SHP77 treated with DMSO at 0.1 percent for 48 hours (cell line): ENCODE measurements at regions not wholly inside any gene's neighbourhood (a gene's known extent, or its start where the extent isn't known, plus 50 kb on each side); places are given as distances from the start of the nearest gene placed in this dataset.
"Not testable (repeated sequence)": the region's sequence is repeated elsewhere in the genome, so short reads cannot be mapped to it uniquely, and the experiment has no call there.

Source experiments
- DNase-seq: peaks from one replicate; lab custom pipeline; 2025; lab: John Stamatoyannopoulos, UW

DNA sequence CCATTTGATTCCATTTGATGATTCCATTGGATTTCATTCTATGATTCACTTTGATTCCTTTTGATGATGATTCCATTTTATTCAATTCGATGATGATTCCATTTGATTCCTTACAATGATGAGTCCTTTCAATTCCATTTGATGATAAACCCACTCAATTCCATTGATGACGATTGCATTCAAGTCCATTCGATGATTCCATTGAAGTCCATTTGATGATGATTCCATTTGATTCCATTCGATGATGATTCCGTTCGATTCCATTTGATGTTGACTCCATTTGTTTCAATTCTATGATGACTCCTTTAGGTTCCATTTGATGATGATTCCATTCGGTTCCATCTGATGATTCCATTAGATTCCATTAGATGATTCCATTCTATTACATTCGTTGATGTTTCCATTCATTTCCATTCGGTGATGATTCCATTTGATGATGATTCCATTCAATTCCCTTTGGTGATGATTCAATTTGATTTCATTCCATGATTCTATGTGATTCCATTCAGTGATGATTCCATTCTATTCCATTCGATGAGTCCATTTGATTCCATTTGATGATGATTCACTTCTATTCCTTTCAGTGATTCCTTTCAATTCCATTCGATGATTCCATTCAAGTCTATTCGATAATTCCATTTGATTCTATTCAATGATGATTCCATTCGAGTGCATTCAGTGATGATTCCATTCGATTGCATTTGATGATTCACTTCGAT is 1106.0 kb downstream of the RPIA start:
- DNase-seq = no peak

- DNase-seq = not testable (repeated sequence)
Observed at GRCh38 chr2:89801207-89801606, 1109.7 kb downstream of the RPIA start.

DNA sequence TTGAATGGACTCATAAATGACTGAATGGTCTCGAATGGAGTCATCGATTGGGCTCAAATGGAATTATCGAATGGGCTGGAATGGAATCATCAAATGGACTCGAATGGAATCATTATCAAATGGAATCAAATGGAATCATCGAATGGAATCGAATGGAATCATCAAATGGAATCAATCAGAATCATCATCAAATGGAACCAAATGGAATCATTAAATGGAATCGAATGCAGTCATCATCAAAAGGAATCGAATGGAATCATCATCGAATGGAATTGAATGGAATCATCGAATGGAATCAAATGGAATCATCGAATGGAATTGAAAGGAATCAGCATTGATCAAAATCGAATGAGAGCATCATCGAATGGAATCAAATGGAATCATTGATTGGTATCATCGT is 1114.9 kb downstream of the RPIA start:
- DNase-seq = not testable (repeated sequence)

DNA sequence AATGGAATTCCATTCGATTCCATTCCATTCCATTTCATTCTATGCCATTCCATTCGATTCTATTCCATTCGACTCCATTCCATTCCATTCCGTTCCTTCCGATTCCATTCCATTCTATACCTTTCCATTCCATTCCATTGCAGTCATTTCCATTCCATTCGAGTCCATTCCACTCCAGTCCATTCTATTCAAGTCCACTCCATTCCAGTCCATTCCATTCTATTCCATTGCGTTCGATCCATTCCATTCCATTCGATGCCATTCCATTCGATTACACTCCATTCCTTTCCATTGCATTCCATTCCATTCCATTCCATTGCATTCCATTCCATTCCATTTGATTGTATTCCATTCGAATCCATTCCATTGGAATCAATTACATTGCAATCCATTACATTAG is 1119.8 kb downstream of the RPIA start:
- DNase-seq = no peak

GRCh38 chr2:89811910-89812309 is 1120.4 kb downstream of the RPIA start:
- not testable (repeated sequence) for DNase-seq

DNA sequence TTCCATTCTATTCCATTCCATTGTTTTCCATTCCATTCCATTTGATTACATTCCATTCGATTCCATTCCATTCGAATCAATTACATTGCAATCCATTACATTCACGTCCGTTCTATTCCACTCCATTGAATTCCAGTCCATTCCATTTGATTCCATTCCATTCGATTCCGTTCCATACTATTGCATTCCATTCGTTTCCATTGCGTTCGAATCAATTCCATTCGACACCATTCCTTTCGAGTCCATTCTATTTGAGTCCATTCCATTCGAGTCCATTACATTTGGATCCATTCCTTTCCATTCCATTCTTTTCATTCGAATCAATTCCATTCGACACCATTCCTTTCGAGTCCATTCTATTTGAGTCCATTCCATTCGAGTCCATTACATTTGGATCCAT is 1122.9 kb downstream of the RPIA start:
- not testable (repeated sequence) for DNase-seq

DNA sequence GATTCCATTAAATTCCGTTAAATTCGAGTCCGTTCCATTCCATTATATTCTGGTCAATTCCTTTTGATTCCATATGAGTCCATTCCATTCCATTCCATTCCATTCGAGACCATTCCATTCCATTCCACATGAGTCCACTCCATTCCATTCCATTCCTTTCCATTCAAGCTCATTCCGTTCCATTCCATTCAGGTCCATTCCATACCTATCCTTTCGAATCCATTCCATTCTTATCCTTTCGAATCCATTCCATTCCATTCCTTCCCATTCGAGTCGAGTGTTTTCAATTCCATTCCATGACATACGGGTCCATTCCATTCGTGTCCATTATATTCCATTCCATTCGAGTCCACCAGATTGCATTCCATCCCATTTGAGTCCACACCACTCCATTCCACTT is 1127.4 kb downstream of the RPIA start:
- no peak for DNase-seq

GRCh38 chr2:89819809-89820208 is 1128.3 kb downstream of the RPIA start:
- DNase-seq = no peak

GRCh38 chr2:89820248-89820647 is 1128.8 kb downstream of the RPIA start:
- DNase-seq = no peak

GRCh38 chr2:89821455-89821945 is 1130.0 kb downstream of the RPIA start:
- no peak for DNase-seq

GRCh38 chr2:89822342-89822741 is 1130.9 kb downstream of the RPIA start:
- DNase-seq = not testable (repeated sequence)

DNA sequence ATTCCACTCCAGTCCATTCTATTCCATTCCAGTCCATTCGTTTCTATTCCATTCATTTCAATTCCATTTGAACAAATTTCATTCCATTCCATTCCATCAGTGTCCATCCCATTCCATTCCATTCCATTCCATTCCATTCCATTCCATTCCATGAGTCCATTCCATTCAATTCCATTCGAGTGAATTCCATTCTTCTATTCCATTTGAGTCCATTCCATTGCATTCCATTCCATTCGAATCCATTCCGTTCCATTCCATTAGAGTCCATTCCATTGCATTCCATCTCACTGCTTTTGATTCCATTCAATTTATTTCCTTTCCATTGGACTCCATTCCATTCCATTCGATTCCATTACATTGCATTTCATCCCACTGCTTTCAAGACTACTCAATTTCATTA is 1132.1 kb downstream of the RPIA start:
- no peak for DNase-seq

DNA sequence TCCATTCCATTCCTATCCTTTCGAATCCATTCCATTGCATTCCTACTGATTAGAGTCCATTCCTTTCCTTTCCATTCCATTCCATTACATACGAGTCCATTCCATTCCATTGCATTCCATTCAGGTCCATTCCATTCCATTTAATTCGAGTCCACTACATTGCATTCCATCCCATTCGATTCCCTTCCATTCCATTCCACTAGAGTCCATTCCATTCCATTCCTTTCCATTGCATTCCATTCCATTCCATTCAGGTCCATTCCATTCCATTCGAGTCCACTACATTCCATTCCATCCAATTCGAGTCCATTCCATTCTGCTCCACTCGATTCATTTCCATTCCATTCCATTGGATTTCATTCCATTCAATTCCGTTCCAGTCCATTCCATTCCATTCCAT is 1133.6 kb downstream of the RPIA start:
- no peak for DNase-seq

GRCh38 chr2:89826741-89827140 is 1135.3 kb downstream of the RPIA start:
- DNase-seq = not testable (repeated sequence)

DNA sequence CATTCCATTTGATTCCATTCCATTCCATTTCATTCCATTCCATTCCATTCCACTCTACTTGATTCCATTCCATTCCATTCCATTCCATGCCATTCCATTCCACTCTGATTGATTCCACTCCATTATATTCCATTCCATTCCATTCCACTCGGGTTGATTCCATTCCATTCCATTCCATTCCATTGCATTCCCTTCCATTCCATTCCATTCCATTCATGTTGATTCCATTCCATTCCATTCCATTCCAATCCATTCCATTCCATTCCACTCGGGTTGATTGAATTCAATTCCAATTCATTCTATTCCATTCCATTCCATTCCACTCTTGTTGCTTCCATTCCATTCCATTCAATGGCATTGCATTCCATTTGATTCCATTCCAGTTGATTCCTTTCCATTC is 1136.4 kb downstream of the RPIA start:
- DNase-seq = not testable (repeated sequence)

- not testable (repeated sequence) for DNase-seq
Observed at GRCh38 chr2:89828416-89828815, 1136.9 kb downstream of the RPIA start.

GRCh38 chr2:89828961-89829631 is 1137.6 kb downstream of the RPIA start:
- not testable (repeated sequence) for DNase-seq

DNA sequence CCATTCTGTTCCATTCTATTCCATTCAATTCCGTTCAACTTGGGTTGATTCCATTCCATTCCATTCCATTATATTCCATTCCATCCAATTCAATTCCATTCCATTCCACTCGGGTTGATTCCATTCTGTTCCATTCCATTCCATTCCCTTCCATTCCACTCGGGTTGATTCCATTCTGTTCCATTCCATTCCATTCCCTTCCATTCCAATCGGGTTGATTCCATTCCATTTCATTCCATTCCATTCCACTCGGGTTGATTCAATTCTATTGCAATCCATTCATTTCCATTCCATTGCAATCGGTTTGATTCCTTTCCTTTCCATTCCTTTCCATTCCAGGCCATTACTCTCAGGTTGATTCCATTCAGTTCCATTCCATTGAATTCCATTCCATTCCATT is 1138.4 kb downstream of the RPIA start:
- DNase-seq = no peak

DNA sequence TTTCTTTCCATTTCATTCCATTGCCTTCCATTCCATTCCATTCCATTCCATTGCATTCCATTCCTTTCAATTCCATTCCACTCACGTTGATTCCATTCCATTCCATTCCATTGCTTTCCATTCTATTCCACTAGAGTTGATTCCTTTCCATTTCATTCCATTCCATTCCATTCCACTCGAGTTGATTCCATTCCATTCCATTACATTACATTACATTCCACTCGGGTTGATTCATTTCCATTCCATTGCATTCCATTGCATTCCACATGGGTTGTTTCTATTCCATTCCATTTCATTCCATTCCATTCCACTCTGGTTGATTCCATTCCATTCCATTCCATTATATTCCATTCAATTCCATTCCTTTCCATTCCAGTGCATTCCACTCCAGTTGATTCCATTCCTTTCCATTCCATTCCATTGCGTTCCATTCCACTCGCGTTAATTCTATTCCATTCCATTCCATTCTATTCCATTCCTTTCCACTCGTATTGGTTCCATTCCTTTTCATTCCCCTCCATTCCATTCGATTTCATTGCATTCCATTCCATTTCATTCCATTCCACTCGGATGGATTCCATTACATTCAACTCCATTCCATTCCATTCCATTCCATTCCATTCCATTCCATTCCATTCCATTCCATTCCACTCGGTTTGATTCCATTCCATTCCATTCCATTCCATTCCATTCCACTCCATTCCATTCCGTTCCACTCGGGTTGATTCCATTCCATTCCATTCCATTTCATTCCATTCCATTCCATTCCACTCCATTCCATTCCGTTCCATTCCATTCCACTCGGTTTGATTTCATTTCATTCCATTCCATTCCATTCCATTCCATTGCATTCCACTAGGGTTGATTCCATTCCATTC is 1139.1 kb downstream of the RPIA start:
- DNase-seq = not testable (repeated sequence)

- DNase-seq = no peak
Observed at GRCh38 chr2:89831641-89832498, 1140.4 kb downstream of the RPIA start.

- DNase-seq = no peak
Observed at GRCh38 chr2:89833116-89833779, 1141.8 kb downstream of the RPIA start.
